H9 (cell line): ENCODE measurements at regions not wholly inside any gene's neighbourhood (a gene's known extent, or its start where the extent isn't known, plus 50 kb on each side); places are given as distances from the start of the nearest gene placed in this dataset.

Experiments used
- DNase-seq: peaks from one replicate; pipeline ENCODE4 v3.0.0-alpha.2; 2017
- H2AFZ ChIP-seq: one replicate; pipeline ENCODE4 v1.6.1; 2013; ENCODE audit warnings: mild to moderate bottlenecking, low read length, control low read depth, moderate library complexity
- H2AK5ac ChIP-seq: 2 replicates; pipeline ENCODE4 v1.6.1; 2013; ENCODE audit warnings: low read length, control low read depth, mixed read lengths; ENCODE audit not compliant: insufficient read length
- H2BK120ac ChIP-seq: one replicate; pipeline ENCODE4 v1.6.1; 2013; ENCODE audit warnings: low read depth, mild to moderate bottlenecking, low read length, control low read depth, inconsistent platforms; ENCODE audit not compliant: poor library complexity, severe bottlenecking
- H2BK12ac ChIP-seq: 2 replicates; pipeline ENCODE4 v1.6.1; 2013; ENCODE audit warnings: low read length, control low read depth, mixed read lengths, low read depth; ENCODE audit not compliant: insufficient read length
- H2BK15ac ChIP-seq: 2 replicates; pipeline ENCODE4 v1.6.1; 2013; ENCODE audit warnings: low read depth, low read length, control low read depth
- H2BK20ac ChIP-seq: one replicate; pipeline ENCODE4 v1.6.1; 2013; ENCODE audit warnings: low read depth, mild to moderate bottlenecking, low read length, control low read depth, inconsistent platforms; ENCODE audit not compliant: poor library complexity, severe bottlenecking
- H2BK5ac ChIP-seq: 2 replicates; pipeline ENCODE4 v1.6.1; 2013; ENCODE audit warnings: low read length, control low read depth, mixed read lengths; ENCODE audit not compliant: insufficient read length
- H3K14ac ChIP-seq: 2 replicates; pipeline ENCODE4 v1.6.1; 2013; ENCODE audit warnings: low read length, control low read depth; ENCODE audit not compliant: insufficient read depth
- H3K18ac ChIP-seq: 2 replicates; pipeline ENCODE4 v1.6.1; 2013; ENCODE audit warnings: low read depth, mild to moderate bottlenecking, mixed read lengths, low read length, control low read depth; ENCODE audit not compliant: insufficient read length
- H3K23ac ChIP-seq: 2 replicates; pipeline ENCODE4 v1.6.1; 2013; ENCODE audit warnings: low read length, control low read depth, mixed read lengths, low read depth; ENCODE audit not compliant: insufficient read length
- H3K23me2 ChIP-seq: 2 replicates; pipeline ENCODE4 v1.6.1; 2013; ENCODE audit warnings: low read depth, mild to moderate bottlenecking, mixed read lengths, low read length, control low read depth; ENCODE audit not compliant: insufficient read length, poor library complexity, severe bottlenecking
- H3K27ac ChIP-seq: 2 replicates; pipeline ENCODE4 v1.5.1; 2013; ENCODE audit warnings: low read length, control low read depth, mixed read lengths, low read depth; ENCODE audit not compliant: insufficient read length
- H3K27me3 ChIP-seq: 2 replicates; pipeline ENCODE4 v1.6.1; 2013; ENCODE audit warnings: low read length, control low read depth, inconsistent platforms; ENCODE audit not compliant: insufficient read depth
- H3K4ac ChIP-seq: 2 replicates; pipeline ENCODE4 v1.6.1; 2013; ENCODE audit warnings: low read depth, mild to moderate bottlenecking, control low read depth, inconsistent platforms, low read length, moderate library complexity
- H3K4me1 ChIP-seq: 2 replicates; pipeline ENCODE4 v1.6.1; 2013; ENCODE audit warnings: low read length, control low read depth, inconsistent platforms; ENCODE audit not compliant: insufficient read depth
- H3K4me2 ChIP-seq: 2 replicates; pipeline ENCODE4 v1.6.1; 2013; ENCODE audit warnings: low read length, control low read depth, mixed read lengths; ENCODE audit not compliant: insufficient read length, insufficient read depth
- H3K56ac ChIP-seq: 2 replicates; pipeline ENCODE4 v1.6.1; 2013; ENCODE audit warnings: low read depth, mild to moderate bottlenecking, mixed read lengths, low read length, control low read depth; ENCODE audit not compliant: insufficient read length
- H3K79me1 ChIP-seq: 2 replicates; pipeline ENCODE4 v1.6.1; 2013; ENCODE audit warnings: low read depth, mild to moderate bottlenecking, moderate library complexity, low read length, control low read depth, inconsistent platforms; ENCODE audit not compliant: insufficient read depth, poor library complexity, severe bottlenecking
- H3K79me2 ChIP-seq: 2 replicates; pipeline ENCODE4 v1.6.1; 2013; ENCODE audit warnings: low read length, control low read depth, inconsistent platforms; ENCODE audit not compliant: insufficient read depth
- H3K9ac ChIP-seq: 2 replicates; pipeline ENCODE4 v1.6.1; 2013; ENCODE audit warnings: low read length, control low read depth, mixed read lengths; ENCODE audit not compliant: insufficient read length; ENCODE audit errors: extremely low read depth
- H3K9me3 ChIP-seq: one replicate; pipeline ENCODE4 v1.6.1; 2013; ENCODE audit warnings: low read depth, low read length, inconsistent platforms; ENCODE audit not compliant: control insufficient read depth
- H3T11ph ChIP-seq: one replicate; pipeline ENCODE4 v1.6.1; 2013; ENCODE audit warnings: mild to moderate bottlenecking, low read length, control low read depth, inconsistent platforms
- H4K20me1 ChIP-seq: one replicate; pipeline ENCODE4 v1.6.1; 2013; ENCODE audit not compliant: control insufficient read depth, insufficient read length, insufficient read depth
- H4K5ac ChIP-seq: 2 replicates; pipeline ENCODE4 v1.6.1; 2013; ENCODE audit warnings: low read depth, mild to moderate bottlenecking, mixed read lengths, low read length, control low read depth; ENCODE audit not compliant: insufficient read length
- H4K8ac ChIP-seq: replicated peaks from 2 replicates; pipeline ENCODE4 v1.6.1; 2013; ENCODE audit warnings: low read length, control low read depth, mixed read lengths, low read depth; ENCODE audit not compliant: insufficient read length
- H4K91ac ChIP-seq: 2 replicates; pipeline ENCODE4 v1.6.1; 2013; ENCODE audit warnings: low read depth, mild to moderate bottlenecking, moderate library complexity, mixed read lengths, low read length, control low read depth; ENCODE audit not compliant: insufficient read length
- H3K27ac Mint-ChIP-seq, 3 experiments: 2 replicates in 2 of 3; 3 replicates in 1 of 3; pipeline ENCODE4 v1.8.0; 2020 to 2021; ENCODE audit warnings: mixed read lengths in 3 of 3, mild to moderate bottlenecking in 1 of 3, moderate library complexity in 1 of 3
- H3K27me3 Mint-ChIP-seq: 2 replicates; pipeline ENCODE4 v1.8.0; 2021; ENCODE audit warnings: low read depth, mild to moderate bottlenecking, moderate library complexity, mixed read lengths
- H3K36me3 Mint-ChIP-seq, 3 experiments: 2 replicates in 2 of 3; 3 replicates in 1 of 3; pipeline ENCODE4 v1.8.0; 2020 to 2021; ENCODE audit warnings: low read depth in 3 of 3, mixed read lengths in 3 of 3; ENCODE audit not compliant: insufficient read depth in 1 of 3
- H3K4me1 Mint-ChIP-seq, 2 experiments: 2 replicates each; pipeline ENCODE4 v1.8.0; 2020; ENCODE audit warnings: mixed read lengths in 2 of 2
- H3K4me3 Mint-ChIP-seq, 2 experiments: 2 replicates in 1 of 2; 3 replicates in 1 of 2; pipeline ENCODE4 v1.8.0; 2020 to 2021; ENCODE audit warnings: mild to moderate bottlenecking in 2 of 2, mixed read lengths in 2 of 2, moderate library complexity in 1 of 2
- H3K9me3 Mint-ChIP-seq, 2 experiments: 2 replicates in 1 of 2; 3 replicates in 1 of 2; pipeline ENCODE4 v1.8.0; 2020; ENCODE audit warnings: mild to moderate bottlenecking in 2 of 2, mixed read lengths in 2 of 2, moderate library complexity in 1 of 2
- CTCF ChIP-seq: fragments of 200-600 bp; sonication (generic); conservative IDR thresholded peaks from 3 replicates; pipeline ENCODE4 v1.8.0; 2021; ENCODE audit warnings: antibody characterized with exemption, mild to moderate bottlenecking
- WGBS: extraction: QIAGEN DNeasy Blood & Tissue Kit; methylation state at CpG from one replicate; pipeline ENCODE4 v1.1.7; 2013; ENCODE audit warnings: missing lambda C conversion rate, low lambda C conversion rate, mixed read lengths; ENCODE audit not compliant: insufficient read length; ENCODE audit errors: extremely low coverage; 5-methylcytosine and 5-hydroxymethylcytosine counted together

- H3K36me3 Mint-ChIP-seq = no peaks in the 10 kb centered on the region
- no peak for DNase-seq
- H3K9me3 Mint-ChIP-seq = no peaks in the 10 kb centered on the region
- Histone ChIP-seq H3K4ac (no peak overlapping the region), H3K9me3 (no peaks in the 10 kb centered on the region), H3K9ac (no peak overlapping the region), H3K23ac (no peak overlapping the region), H3K4me2 (no peak overlapping the region), H3K14ac (no peak overlapping the region), H2BK12ac (no peak overlapping the region), H3K4me1 (no peaks in the 10 kb centered on the region), H2BK5ac (no peak overlapping the region), H3K56ac (no peak overlapping the region), H2BK15ac (no peak overlapping the region), H3K18ac (no peak overlapping the region), H3T11ph (no peak overlapping the region), H3K27ac (no peak overlapping the region), H2AK5ac (no peak overlapping the region), H3K23me2 (no peaks in the 10 kb centered on the region), H3K79me1 (no peaks in the 10 kb centered on the region), H4K20me1 (no peaks in the 10 kb centered on the region), H3K27me3 (no peaks in the 10 kb centered on the region), H3K79me2 (no peaks in the 10 kb centered on the region), H2BK20ac (no peak overlapping the region), H4K5ac (no peak overlapping the region), H4K91ac (no peak overlapping the region), H4K8ac (no peak overlapping the region), H2BK120ac (no peak overlapping the region), H2AFZ (no peak overlapping the region)
- H3K4me3 Mint-ChIP-seq = no peak overlapping the region
- H3K27ac Mint-ChIP-seq = no peak overlapping the region
- no peak for TF ChIP-seq CTCF
- H3K4me1 Mint-ChIP-seq = peaks cover 8 to 12% of the 10 kb centered on the region in 2 experiments
- no CpG with 5 or more reads among the region's 1 CpG for WGBS
- peaks cover 10% of the 10 kb centered on the region for H3K27me3 Mint-ChIP-seq
Measured at GRCh38 chr18:45381282-45381681, 234.0 kb upstream of the SLC14A2 start.
